ENCODE measurements at regions not wholly inside any gene's neighbourhood (a gene's known extent, or its start where the extent isn't known, plus 50 kb on each side); places are given as distances from the start of the nearest gene placed in this dataset.

GRCh38 chr10:28906415-28906814 lies 229.1 kb downstream of the BAMBI start:
- TF ChIP-seq CTCF (conservative IDR thresholded peaks at IDR 0.05 in 1 of 2, IDR thresholded peaks at IDR 0.05 in 1 of 2; ENCODE audit: low read depth in 1 of 2, low read length in 2 of 2) = no peak
- TF ChIP-seq EZH2 (IDR thresholded peaks at IDR 0.05; ENCODE audit: low read length, missing control alignments) = no peak
- H3K79me2 ChIP-seq (ENCODE audit: control insufficient read depth, insufficient read depth, low read length) = no peaks in the 10 kb centered on the region
- no peaks in the 10 kb centered on the region for H3K9me3 ChIP-seq (ENCODE audit: control insufficient read depth, insufficient read depth, low read depth, low read length)
- H3K36me3 ChIP-seq (ENCODE audit: control insufficient read depth, insufficient read depth, low read length) = no peaks in the 10 kb centered on the region
- no peak overlapping the region for H2AFZ ChIP-seq (ENCODE audit: low read length)
- no peak overlapping the region for H3K27ac ChIP-seq (ENCODE audit: insufficient read depth, low read length)
- DNase-seq (ENCODE audit: low read depth in 2 of 2) = peak; percentile 60 to 63
- H3K4me3 ChIP-seq (replicated peaks in 1 of 4; ENCODE audit: control extremely low read depth in 1 of 4, insufficient read depth in 1 of 4, low read depth in 3 of 4, low read length in 4 of 4) = no peak overlapping the region
- no peak overlapping the region for H3K4me2 ChIP-seq (ENCODE audit: extremely low read depth, insufficient read depth, low read length)
- no peaks in the 10 kb centered on the region for H3K27me3 ChIP-seq (ENCODE audit: control insufficient read depth, insufficient read depth, low read length)
- no peaks in the 10 kb centered on the region for H4K20me1 ChIP-seq (ENCODE audit: control insufficient read depth, extremely low read depth, insufficient read depth, low read length)
- no peak overlapping the region for H3K9ac ChIP-seq (ENCODE audit: insufficient read depth, low read length)
- H3K4me1 ChIP-seq (ENCODE audit: control insufficient read depth, extremely low read depth, insufficient read depth, low read length) = no peaks in the 10 kb centered on the region

GRCh38 chr10:28906934-28907333 lies 229.6 kb downstream of the BAMBI start:
- Histone ChIP-seq H3K9me3 (ENCODE audit: control insufficient read depth, insufficient read depth, low read depth, low read length) (no peaks in the 10 kb centered on the region), H3K36me3 (ENCODE audit: control insufficient read depth, insufficient read depth, low read length) (no peaks in the 10 kb centered on the region), H3K4me2 (ENCODE audit: extremely low read depth, insufficient read depth, low read length) (no peak overlapping the region), H3K4me1 (ENCODE audit: control insufficient read depth, extremely low read depth, insufficient read depth, low read length) (no peaks in the 10 kb centered on the region), H3K27me3 (ENCODE audit: control insufficient read depth, insufficient read depth, low read length) (no peaks in the 10 kb centered on the region), H3K9ac (ENCODE audit: insufficient read depth, low read length) (no peak overlapping the region), H3K4me3 (replicated peaks in 1 of 4; ENCODE audit: control extremely low read depth in 1 of 4, insufficient read depth in 1 of 4, low read depth in 3 of 4, low read length in 4 of 4) (no peak overlapping the region), H4K20me1 (ENCODE audit: control insufficient read depth, extremely low read depth, insufficient read depth, low read length) (no peaks in the 10 kb centered on the region), H2AFZ (ENCODE audit: low read length) (no peak overlapping the region), H3K27ac (ENCODE audit: insufficient read depth, low read length) (no peak overlapping the region), H3K79me2 (ENCODE audit: control insufficient read depth, insufficient read depth, low read length) (no peaks in the 10 kb centered on the region)
- no peak for TF ChIP-seq CTCF (conservative IDR thresholded peaks at IDR 0.05 in 1 of 2, IDR thresholded peaks at IDR 0.05 in 1 of 2; ENCODE audit: low read depth in 1 of 2, low read length in 2 of 2)
- no peak for TF ChIP-seq EZH2 (IDR thresholded peaks at IDR 0.05; ENCODE audit: low read length, missing control alignments)
- DNase-seq (ENCODE audit: low read depth in 2 of 2) = peak; percentile 55 to 56

- no peaks in the 10 kb centered on the region for H3K4me1 ChIP-seq (ENCODE audit: control insufficient read depth, extremely low read depth, insufficient read depth, low read length)
- no peak overlapping the region for H2AFZ ChIP-seq (ENCODE audit: low read length)
- no peak for DNase-seq (ENCODE audit: low read depth in 2 of 2)
- H3K79me2 ChIP-seq (ENCODE audit: control insufficient read depth, insufficient read depth, low read length) = no peaks in the 10 kb centered on the region
- H3K4me3 ChIP-seq (replicated peaks in 1 of 4; ENCODE audit: control extremely low read depth in 1 of 4, insufficient read depth in 1 of 4, low read depth in 3 of 4, low read length in 4 of 4) = no peak overlapping the region
- no peaks in the 10 kb centered on the region for H4K20me1 ChIP-seq (ENCODE audit: control insufficient read depth, extremely low read depth, insufficient read depth, low read length)
- H3K27me3 ChIP-seq (ENCODE audit: control insufficient read depth, insufficient read depth, low read length) = no peaks in the 10 kb centered on the region
- no peak overlapping the region for H3K9ac ChIP-seq (ENCODE audit: insufficient read depth, low read length)
- no peaks in the 10 kb centered on the region for H3K36me3 ChIP-seq (ENCODE audit: control insufficient read depth, insufficient read depth, low read length)
- H3K27ac ChIP-seq (ENCODE audit: insufficient read depth, low read length) = no peak overlapping the region
- TF ChIP-seq CTCF (conservative IDR thresholded peaks at IDR 0.05 in 1 of 2, IDR thresholded peaks at IDR 0.05 in 1 of 2; ENCODE audit: low read depth in 1 of 2, low read length in 2 of 2) = no peak
- no peak for TF ChIP-seq EZH2 (IDR thresholded peaks at IDR 0.05; ENCODE audit: low read length, missing control alignments)
- no peak overlapping the region for H3K4me2 ChIP-seq (ENCODE audit: extremely low read depth, insufficient read depth, low read length)
- no peaks in the 10 kb centered on the region for H3K9me3 ChIP-seq (ENCODE audit: control insufficient read depth, insufficient read depth, low read depth, low read length)
These were observed 232.6 kb downstream of the BAMBI start for GRCh38 chr10:28909875-28910274.

Measured in fibroblast of lung (primary cell).